GM18909 (cell line): ENCODE measurements at regions not wholly inside any gene's neighbourhood (a gene's known extent, or its start where the extent isn't known, plus 50 kb on each side); places are given as distances from the start of the nearest gene placed in this dataset.
"Not testable (repeated sequence)": the region's sequence is repeated elsewhere in the genome, so short reads cannot be mapped to it uniquely, and the experiment has no call there.

Experiments used
- ATAC-seq: cut with Tn5 transposase; IDR thresholded peaks from one replicate; pipeline ENCODE4 v1.9.1; 2021; ENCODE audit warnings: mild to moderate bottlenecking; ENCODE audit not compliant: unreplicated experiment, poor library complexity

DNA sequence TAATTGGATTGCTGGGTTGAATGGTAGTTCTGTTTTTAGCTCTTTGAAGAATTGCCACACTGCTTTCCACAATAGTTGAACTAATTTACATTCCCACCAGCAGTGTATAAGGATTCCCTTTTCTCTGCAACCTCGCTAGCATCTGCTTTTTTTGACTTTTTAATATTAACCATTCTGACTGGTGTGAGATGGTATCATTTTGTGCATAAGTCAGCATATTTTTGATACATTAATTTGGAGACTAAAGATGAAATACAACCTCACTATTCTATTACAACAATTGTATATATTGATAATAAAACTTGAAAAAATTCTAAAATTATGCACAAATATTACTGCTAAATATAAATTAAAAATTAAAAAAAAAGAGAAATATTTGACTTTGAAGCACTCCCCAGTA lies 350.9 kb downstream of the SPIN4 start:
- not testable (repeated sequence) for ATAC-seq
